ENCODE measurements at regions not wholly inside any gene's neighbourhood (a gene's known extent, or its start where the extent isn't known, plus 50 kb on each side); places are given as distances from the start of the nearest gene placed in this dataset.
"Not testable (repeated sequence)": the region's sequence is repeated elsewhere in the genome, so short reads cannot be mapped to it uniquely, and the experiment has no call there.

GRCh38 chr2:225802076-225802475 lies 402.6 kb downstream of the NYAP2 start:
- not testable (repeated sequence) for TF ChIP-seq CTCF (conservative IDR thresholded peaks at IDR 0.05; ENCODE audit: low read depth, low read length); EZH2 (IDR thresholded peaks at IDR 0.05; ENCODE audit: borderline replicate concordance, low read depth, low read length, poor library complexity, severe bottlenecking)

All from A673 (cell line).